ENCODE measurements at regions not wholly inside any gene's neighbourhood (a gene's known extent, or its start where the extent isn't known, plus 50 kb on each side); places are given as distances from the start of the nearest gene placed in this dataset.

DNA sequence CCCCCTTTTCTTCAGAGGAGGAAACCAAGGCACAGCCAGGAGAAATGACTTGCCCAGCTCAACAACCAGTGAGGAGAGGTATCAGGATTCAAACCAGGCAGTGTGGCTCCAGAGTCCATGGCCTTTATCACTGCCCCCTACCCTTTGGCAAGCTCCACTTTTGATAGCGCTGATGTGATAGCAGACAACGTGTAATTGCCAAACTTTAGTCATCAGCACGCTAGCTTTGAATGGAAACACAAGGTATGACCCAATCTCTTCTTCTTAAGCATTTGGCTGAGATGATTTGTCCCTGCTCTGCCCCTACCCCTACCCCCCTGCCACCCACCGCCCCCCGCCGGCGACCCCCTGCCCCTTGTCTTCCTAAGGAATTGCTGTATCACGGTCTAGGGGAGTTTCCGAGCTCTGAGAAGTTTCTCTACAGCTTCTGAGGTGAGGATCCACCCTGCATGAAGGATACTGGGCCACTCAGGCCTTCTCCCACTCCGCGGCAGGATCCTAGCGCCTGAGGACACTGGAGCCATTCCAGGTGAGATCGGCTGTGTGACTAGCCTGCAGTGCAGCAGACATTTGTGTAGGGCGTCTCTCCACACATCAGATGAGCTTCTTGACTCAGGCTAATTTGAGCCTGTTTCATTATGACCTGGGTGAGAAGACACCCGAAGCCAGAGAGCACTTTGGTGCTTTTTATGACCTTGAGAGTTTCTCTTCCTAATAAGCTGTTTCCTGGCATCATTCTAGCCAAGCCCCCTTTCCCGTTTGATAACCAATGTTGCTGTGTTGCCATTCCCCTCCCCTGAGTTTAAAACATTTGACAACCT is 75.1 kb upstream of the MAP4K4 start:
- ATAC-seq: no peak
- no peak for TF ChIP-seq TCF4 (CRISPR knock-in tag; IDR thresholded peaks at IDR 0.05; ENCODE audit: borderline replicate concordance)
- TF ChIP-seq TOX (CRISPR knock-in tag; IDR thresholded peaks at IDR 0.05; ENCODE audit: borderline replicate concordance): no peak
- TF ChIP-seq ESRRG (CRISPR knock-in tag; IDR thresholded peaks at IDR 0.05): no peak
- TF ChIP-seq, protein P1, sequence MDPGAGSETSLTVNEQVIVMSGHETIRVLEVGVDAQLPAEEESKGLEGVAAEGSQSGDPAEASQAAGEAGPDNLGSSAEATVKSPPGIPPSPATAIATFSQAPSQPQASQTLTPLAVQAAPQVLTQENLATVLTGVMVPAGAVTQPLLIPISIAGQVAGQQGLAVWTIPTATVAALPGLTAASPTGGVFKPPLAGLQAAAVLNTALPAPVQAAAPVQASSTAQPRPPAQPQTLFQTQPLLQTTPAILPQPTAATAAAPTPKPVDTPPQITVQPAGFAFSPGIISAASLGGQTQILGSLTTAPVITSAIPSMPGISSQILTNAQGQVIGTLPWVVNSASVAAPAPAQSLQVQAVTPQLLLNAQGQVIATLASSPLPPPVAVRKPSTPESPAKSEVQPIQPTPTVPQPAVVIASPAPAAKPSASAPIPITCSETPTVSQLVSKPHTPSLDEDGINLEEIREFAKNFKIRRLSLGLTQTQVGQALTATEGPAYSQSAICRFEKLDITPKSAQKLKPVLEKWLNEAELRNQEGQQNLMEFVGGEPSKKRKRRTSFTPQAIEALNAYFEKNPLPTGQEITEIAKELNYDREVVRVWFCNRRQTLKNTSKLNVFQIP (CRISPR knock-in tag; IDR thresholded peaks at IDR 0.05; ENCODE audit: borderline replicate concordance, low read depth): no peak
- no peak for TF ChIP-seq ZNF70 (CRISPR knock-in tag; IDR thresholded peaks at IDR 0.05)
- TF ChIP-seq OSR1 (CRISPR knock-in tag; IDR thresholded peaks at IDR 0.05): no peak
- no peak for TF ChIP-seq ZC3H10 (CRISPR knock-in tag; IDR thresholded peaks at IDR 0.05)
- no peak for TF ChIP-seq ZNF8 (CRISPR knock-in tag; IDR thresholded peaks at IDR 0.05)
- TF ChIP-seq RARB (CRISPR knock-in tag; IDR thresholded peaks at IDR 0.05): no peak
- no peak for TF ChIP-seq ZFP30 (CRISPR knock-in tag; IDR thresholded peaks at IDR 0.05)
- no peak for TF ChIP-seq ZNF565 (CRISPR knock-in tag; conservative IDR thresholded peaks at IDR 0.05; ENCODE audit: low read depth)

DNA sequence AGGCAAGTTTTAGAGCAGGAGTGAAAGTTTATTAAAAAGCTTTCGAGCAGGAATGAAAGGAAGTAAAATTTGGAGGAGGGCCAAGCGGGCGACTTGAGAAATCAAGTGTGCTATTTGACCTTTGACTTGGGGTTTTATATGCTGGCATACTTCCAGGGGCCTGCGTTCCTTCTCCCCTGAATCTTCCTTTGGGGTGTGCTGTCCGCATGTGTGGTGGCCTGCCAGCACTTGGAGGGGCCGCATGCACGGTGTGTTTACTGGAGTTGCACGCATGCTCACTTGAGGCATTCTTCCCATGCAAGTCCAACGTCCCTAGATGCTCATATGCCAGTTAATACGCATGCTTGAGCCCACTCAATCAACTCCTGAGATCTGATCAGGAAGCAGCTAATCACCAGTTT is 78.3 kb upstream of the MAP4K4 start:
- TF ChIP-seq GLIS3 (CRISPR knock-in tag; IDR thresholded peaks at IDR 0.05) (no peak), ZNF565 (CRISPR knock-in tag; conservative IDR thresholded peaks at IDR 0.05; ENCODE audit: low read depth) (no peak), ZC3H10 (CRISPR knock-in tag; IDR thresholded peaks at IDR 0.05) (no peak)
- TF ChIP-seq, protein P2, sequence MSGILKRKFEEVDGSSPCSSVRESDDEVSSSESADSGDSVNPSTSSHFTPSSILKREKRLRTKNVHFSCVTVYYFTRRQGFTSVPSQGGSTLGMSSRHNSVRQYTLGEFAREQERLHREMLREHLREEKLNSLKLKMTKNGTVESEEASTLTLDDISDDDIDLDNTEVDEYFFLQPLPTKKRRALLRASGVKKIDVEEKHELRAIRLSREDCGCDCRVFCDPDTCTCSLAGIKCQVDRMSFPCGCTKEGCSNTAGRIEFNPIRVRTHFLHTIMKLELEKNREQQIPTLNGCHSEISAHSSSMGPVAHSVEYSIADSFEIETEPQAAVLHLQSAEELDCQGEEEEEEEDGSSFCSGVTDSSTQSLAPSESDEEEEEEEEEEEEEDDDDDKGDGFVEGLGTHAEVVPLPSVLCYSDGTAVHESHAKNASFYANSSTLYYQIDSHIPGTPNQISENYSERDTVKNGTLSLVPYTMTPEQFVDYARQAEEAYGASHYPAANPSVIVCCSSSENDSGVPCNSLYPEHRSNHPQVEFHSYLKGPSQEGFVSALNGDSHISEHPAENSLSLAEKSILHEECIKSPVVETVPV (CRISPR knock-in tag; IDR thresholded peaks at IDR 0.05): no peak
- no peak for ATAC-seq

GRCh38 chr2:101617796-101618195 is 79.7 kb upstream of the MAP4K4 start:
- TF ChIP-seq, protein P3, sequence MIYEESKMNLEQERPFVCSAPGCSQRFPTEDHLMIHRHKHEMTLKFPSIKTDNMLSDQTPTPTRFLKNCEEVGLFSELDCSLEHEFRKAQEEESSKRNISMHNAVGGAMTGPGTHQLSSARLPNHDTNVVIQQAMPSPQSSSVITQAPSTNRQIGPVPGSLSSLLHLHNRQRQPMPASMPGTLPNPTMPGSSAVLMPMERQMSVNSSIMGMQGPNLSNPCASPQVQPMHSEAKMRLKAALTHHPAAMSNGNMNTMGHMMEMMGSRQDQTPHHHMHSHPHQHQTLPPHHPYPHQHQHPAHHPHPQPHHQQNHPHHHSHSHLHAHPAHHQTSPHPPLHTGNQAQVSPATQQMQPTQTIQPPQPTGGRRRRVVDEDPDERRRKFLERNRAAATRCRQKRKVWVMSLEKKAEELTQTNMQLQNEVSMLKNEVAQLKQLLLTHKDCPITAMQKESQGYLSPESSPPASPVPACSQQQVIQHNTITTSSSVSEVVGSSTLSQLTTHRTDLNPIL (CRISPR knock-in tag; IDR thresholded peaks at IDR 0.05; ENCODE audit: low read depth): no peak
- peak; percentile 11; the same call in 1 of the 3 replicates for ATAC-seq

DNA sequence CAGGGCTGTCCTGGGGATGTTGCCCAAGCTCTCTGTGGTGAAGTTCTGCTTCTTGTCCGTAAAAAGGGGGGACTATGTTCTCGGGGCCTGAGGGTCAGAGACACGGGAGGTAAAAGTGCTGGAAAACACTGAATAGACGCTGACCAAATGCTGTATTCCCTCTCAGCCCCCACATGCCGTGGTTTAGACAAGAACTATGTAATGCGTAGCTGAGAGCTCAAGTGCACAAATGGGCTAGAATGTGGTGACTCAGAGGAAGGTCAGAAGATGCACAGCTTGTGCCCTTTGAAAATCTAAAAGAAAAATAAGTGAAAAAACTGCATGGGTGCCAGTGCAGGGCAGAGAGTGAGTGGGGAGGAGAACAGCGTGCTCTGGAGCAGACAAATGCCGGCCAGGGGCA is 80.3 kb upstream of the MAP4K4 start:
- peak; percentile 94 for ATAC-seq
- TF ChIP-seq RARB (CRISPR knock-in tag; IDR thresholded peaks at IDR 0.05): no peak
- no peak for TF ChIP-seq ZNF70 (CRISPR knock-in tag; IDR thresholded peaks at IDR 0.05)
- TF ChIP-seq, protein P4, sequence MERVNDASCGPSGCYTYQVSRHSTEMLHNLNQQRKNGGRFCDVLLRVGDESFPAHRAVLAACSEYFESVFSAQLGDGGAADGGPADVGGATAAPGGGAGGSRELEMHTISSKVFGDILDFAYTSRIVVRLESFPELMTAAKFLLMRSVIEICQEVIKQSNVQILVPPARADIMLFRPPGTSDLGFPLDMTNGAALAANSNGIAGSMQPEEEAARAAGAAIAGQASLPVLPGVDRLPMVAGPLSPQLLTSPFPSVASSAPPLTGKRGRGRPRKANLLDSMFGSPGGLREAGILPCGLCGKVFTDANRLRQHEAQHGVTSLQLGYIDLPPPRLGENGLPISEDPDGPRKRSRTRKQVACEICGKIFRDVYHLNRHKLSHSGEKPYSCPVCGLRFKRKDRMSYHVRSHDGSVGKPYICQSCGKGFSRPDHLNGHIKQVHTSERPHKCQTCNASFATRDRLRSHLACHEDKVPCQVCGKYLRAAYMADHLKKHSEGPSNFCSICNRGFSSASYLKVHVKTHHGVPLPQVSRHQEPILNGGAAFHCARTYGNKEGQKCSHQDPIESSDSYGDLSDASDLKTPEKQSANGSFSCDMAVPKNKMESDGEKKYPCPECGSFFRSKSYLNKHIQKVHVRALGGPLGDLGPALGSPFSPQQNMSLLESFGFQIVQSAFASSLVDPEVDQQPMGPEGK (CRISPR knock-in tag; IDR thresholded peaks at IDR 0.05; ENCODE audit: borderline replicate concordance): no peak
- TF ChIP-seq PPARA (CRISPR knock-in tag; IDR thresholded peaks at IDR 0.05; ENCODE audit: borderline replicate concordance): no peak
- no peak for TF ChIP-seq ZNF565 (CRISPR knock-in tag; conservative IDR thresholded peaks at IDR 0.05; ENCODE audit: low read depth)
- TF ChIP-seq, protein P3 (CRISPR knock-in tag; IDR thresholded peaks at IDR 0.05; ENCODE audit: low read depth): no peak
- no peak for TF ChIP-seq ZNF8 (CRISPR knock-in tag; IDR thresholded peaks at IDR 0.05)
- no peak for TF ChIP-seq BACH2 (CRISPR knock-in tag; IDR thresholded peaks at IDR 0.05; ENCODE audit: borderline replicate concordance)
- no peak for TF ChIP-seq SNAI2 (CRISPR knock-in tag; IDR thresholded peaks at IDR 0.05)
- TF ChIP-seq, protein P5, sequence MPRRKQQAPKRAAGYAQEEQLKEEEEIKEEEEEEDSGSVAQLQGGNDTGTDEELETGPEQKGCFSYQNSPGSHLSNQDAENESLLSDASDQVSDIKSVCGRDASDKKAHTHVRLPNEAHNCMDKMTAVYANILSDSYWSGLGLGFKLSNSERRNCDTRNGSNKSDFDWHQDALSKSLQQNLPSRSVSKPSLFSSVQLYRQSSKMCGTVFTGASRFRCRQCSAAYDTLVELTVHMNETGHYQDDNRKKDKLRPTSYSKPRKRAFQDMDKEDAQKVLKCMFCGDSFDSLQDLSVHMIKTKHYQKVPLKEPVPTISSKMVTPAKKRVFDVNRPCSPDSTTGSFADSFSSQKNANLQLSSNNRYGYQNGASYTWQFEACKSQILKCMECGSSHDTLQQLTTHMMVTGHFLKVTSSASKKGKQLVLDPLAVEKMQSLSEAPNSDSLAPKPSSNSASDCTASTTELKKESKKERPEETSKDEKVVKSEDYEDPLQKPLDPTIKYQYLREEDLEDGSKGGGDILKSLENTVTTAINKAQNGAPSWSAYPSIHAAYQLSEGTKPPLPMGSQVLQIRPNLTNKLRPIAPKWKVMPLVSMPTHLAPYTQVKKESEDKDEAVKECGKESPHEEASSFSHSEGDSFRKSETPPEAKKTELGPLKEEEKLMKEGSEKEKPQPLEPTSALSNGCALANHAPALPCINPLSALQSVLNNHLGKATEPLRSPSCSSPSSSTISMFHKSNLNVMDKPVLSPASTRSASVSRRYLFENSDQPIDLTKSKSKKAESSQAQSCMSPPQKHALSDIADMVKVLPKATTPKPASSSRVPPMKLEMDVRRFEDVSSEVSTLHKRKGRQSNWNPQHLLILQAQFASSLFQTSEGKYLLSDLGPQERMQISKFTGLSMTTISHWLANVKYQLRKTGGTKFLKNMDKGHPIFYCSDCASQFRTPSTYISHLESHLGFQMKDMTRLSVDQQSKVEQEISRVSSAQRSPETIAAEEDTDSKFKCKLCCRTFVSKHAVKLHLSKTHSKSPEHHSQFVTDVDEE (CRISPR knock-in tag; IDR thresholded peaks at IDR 0.05): no peak
- TF ChIP-seq ISL1 (CRISPR knock-in tag; IDR thresholded peaks at IDR 0.05): no peak
- no peak for TF ChIP-seq TOX (CRISPR knock-in tag; IDR thresholded peaks at IDR 0.05; ENCODE audit: borderline replicate concordance)
- TF ChIP-seq, protein P2 (CRISPR knock-in tag; IDR thresholded peaks at IDR 0.05): no peak
- no peak for TF ChIP-seq TCF4 (CRISPR knock-in tag; IDR thresholded peaks at IDR 0.05; ENCODE audit: borderline replicate concordance)
- TF ChIP-seq, protein P1 (CRISPR knock-in tag; IDR thresholded peaks at IDR 0.05; ENCODE audit: borderline replicate concordance, low read depth): no peak
- TF ChIP-seq ESRRG (CRISPR knock-in tag; IDR thresholded peaks at IDR 0.05): no peak
